NCI-H2107 (cell line): ENCODE measurements at regions not wholly inside any gene's neighbourhood (a gene's known extent, or its start where the extent isn't known, plus 50 kb on each side); places are given as distances from the start of the nearest gene placed in this dataset.

Experiments
- DNase-seq: peaks from one replicate; lab custom pipeline; 2025; lab: John Stamatoyannopoulos, UW

GRCh38 chr20:20933142-20933958 lies 172.8 kb downstream of the LINC00237 start:
- no peak for DNase-seq

GRCh38 chr20:20932156-20932555 lies 174.0 kb downstream of the LINC00237 start:
- DNase-seq, result no peak

GRCh38 chr20:20931632-20932031 lies 174.5 kb downstream of the LINC00237 start:
- DNase-seq, result no peak

- DNase-seq, result no peak
These were observed 175.1 kb downstream of the LINC00237 start for GRCh38 chr20:20931024-20931423.

- DNase-seq, result no peak
These were observed 175.7 kb downstream of the LINC00237 start for GRCh38 chr20:20930500-20930899.

- DNase-seq, result no peak
These were observed 176.8 kb downstream of the LINC00237 start for GRCh38 chr20:20929341-20929740.

GRCh38 chr20:20926222-20926905 lies 179.8 kb downstream of the LINC00237 start:
- no peak for DNase-seq

- DNase-seq, result no peak
These were observed 185.7 kb downstream of the LINC00237 start for GRCh38 chr20:20920433-20920832.

GRCh38 chr20:20915844-20916243 lies 190.3 kb downstream of the LINC00237 start:
- DNase-seq, result no peak

- DNase-seq, result no peak
These were observed 192.0 kb upstream of the RALGAPA2 start for GRCh38 chr20:20904501-20904831.

- no peak for DNase-seq
These were observed 191.5 kb upstream of the RALGAPA2 start for GRCh38 chr20:20903773-20904500.

- no peak for DNase-seq
These were observed 185.5 kb upstream of the RALGAPA2 start for GRCh38 chr20:20897922-20898321.

- DNase-seq, result no peak
These were observed 184.7 kb upstream of the RALGAPA2 start for GRCh38 chr20:20897145-20897544.

GRCh38 chr20:20896606-20897005 lies 184.2 kb upstream of the RALGAPA2 start:
- no peak for DNase-seq

- DNase-seq, result no peak
These were observed 183.1 kb upstream of the RALGAPA2 start for GRCh38 chr20:20895537-20895936.

GRCh38 chr20:20894753-20895152 lies 182.3 kb upstream of the RALGAPA2 start:
- DNase-seq, result no peak

GRCh38 chr20:20894280-20894679 lies 181.8 kb upstream of the RALGAPA2 start:
- no peak for DNase-seq

- DNase-seq, result no peak
These were observed 179.9 kb upstream of the RALGAPA2 start for GRCh38 chr20:20892328-20892727.

GRCh38 chr20:20890751-20891150 lies 178.3 kb upstream of the RALGAPA2 start:
- DNase-seq, result no peak

GRCh38 chr20:20888936-20889335 lies 176.5 kb upstream of the RALGAPA2 start:
- DNase-seq, result no peak

- no peak for DNase-seq
These were observed 175.8 kb upstream of the RALGAPA2 start for GRCh38 chr20:20888266-20888656.

- DNase-seq, result no peak
These were observed 175.3 kb upstream of the RALGAPA2 start for GRCh38 chr20:20887593-20888265.
